Vagina (tissue), 2 donors: ENCODE measurements at regions not wholly inside any gene's neighbourhood (a gene's known extent, or its start where the extent isn't known, plus 50 kb on each side); places are given as distances from the start of the nearest gene placed in this dataset.

Experiments used
- DNase-seq, 2 donors: peaks; one replicate each; pipeline ENCODE4 v3.0.0-alpha.2; 2017; ENCODE audit errors: extremely low spot score in 2 of 2
- H3K27ac ChIP-seq: fragments of 200-600 bp; sonication (generic); one replicate; pipeline ENCODE4 v1.5.1; 2019
- H3K27me3 ChIP-seq: fragments of 200-600 bp; sonication (generic); one replicate; pipeline ENCODE4 v1.5.1; 2019
- H3K36me3 ChIP-seq, 2 donors: fragments of 200-600 bp; sonication (generic); one replicate each; pipeline ENCODE4 v1.5.1; 2017 to 2019
- H3K4me1 ChIP-seq: fragments of 200-600 bp; sonication (generic); one replicate; pipeline ENCODE4 v1.5.1; 2019
- H3K4me3 ChIP-seq, 2 donors: fragments of 200-600 bp; sonication (generic); 1 replicate in 1 of 2; 2 replicates in 1 of 2; pipeline ENCODE4 v1.5.1; 2016 to 2019
- H3K9me3 ChIP-seq: fragments of 200-600 bp; sonication (generic); one replicate; pipeline ENCODE4 v1.5.1; 2019
- POLR2A ChIP-seq, 2 donors: fragments of 450-650 bp; IDR thresholded peaks; one replicate each; pipeline ENCODE4 v1.6.1; 2017; ENCODE audit warnings: antibody characterized with exemption in 2 of 2, mild to moderate bottlenecking in 2 of 2, moderate library complexity in 2 of 2
- POLR2AphosphoS5 ChIP-seq, 2 donors: sonication (generic); formaldehyde crosslinking; IDR thresholded peaks; one replicate each; pipeline ENCODE4 v1.9.0; 2017; ENCODE audit warnings: antibody characterized with exemption in 2 of 2, mild to moderate bottlenecking in 2 of 2, low read depth in 1 of 2; ENCODE audit not compliant: insufficient read depth in 1 of 2
- intact Hi-C: fragments of 100-400 bp; cut with DNase I; formaldehyde crosslinking; loops from one replicate; pipeline ENCODE4 v1.15.1; 2023
- TF ChIP-seq, protein P1 (sequence below), 3 experiments: fragments of 450-650 bp in 2 of 3; fragments of 200-600 bp in 1 of 3; sonication (generic) in 1 of 3; IDR thresholded peaks; one replicate each; pipeline ENCODE4 v1.5.1; 2017 to 2019; ENCODE audit warnings: antibody characterized with exemption in 3 of 3, mild to moderate bottlenecking in 2 of 3, moderate library complexity in 2 of 3

- peak overlapping the region; percentile 62 to 70 for H3K4me3 ChIP-seq
- H3K9me3 ChIP-seq, result no peaks in the 10 kb centered on the region
- no peaks in the 10 kb centered on the region for H3K36me3 ChIP-seq
- peaks cover 50% of the 10 kb centered on the region for H3K4me1 ChIP-seq
- no peak for DNase-seq
- intact Hi-C loops, result loop anchor here (2.0 to 5.0 kb wide), 3 partner anchors 75 to 109 kb away; partner anchors contain the start of gene CHD2
- peak overlapping the region; percentile 99 for H3K27ac ChIP-seq
- TF ChIP-seq, protein P1, sequence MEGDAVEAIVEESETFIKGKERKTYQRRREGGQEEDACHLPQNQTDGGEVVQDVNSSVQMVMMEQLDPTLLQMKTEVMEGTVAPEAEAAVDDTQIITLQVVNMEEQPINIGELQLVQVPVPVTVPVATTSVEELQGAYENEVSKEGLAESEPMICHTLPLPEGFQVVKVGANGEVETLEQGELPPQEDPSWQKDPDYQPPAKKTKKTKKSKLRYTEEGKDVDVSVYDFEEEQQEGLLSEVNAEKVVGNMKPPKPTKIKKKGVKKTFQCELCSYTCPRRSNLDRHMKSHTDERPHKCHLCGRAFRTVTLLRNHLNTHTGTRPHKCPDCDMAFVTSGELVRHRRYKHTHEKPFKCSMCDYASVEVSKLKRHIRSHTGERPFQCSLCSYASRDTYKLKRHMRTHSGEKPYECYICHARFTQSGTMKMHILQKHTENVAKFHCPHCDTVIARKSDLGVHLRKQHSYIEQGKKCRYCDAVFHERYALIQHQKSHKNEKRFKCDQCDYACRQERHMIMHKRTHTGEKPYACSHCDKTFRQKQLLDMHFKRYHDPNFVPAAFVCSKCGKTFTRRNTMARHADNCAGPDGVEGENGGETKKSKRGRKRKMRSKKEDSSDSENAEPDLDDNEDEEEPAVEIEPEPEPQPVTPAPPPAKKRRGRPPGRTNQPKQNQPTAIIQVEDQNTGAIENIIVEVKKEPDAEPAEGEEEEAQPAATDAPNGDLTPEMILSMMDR (IDR thresholded peaks at IDR 0.05), result no peak
- TF ChIP-seq POLR2A (IDR thresholded peaks at IDR 0.05) (peak in 1 of 2 donors; percentile 2), POLR2AphosphoS5 (IDR thresholded peaks at IDR 0.05; ENCODE audit: insufficient read depth in 1 of 2, low read depth in 1 of 2) (no peak)
- H3K27me3 ChIP-seq, result no peaks in the 10 kb centered on the region
Measured at GRCh38 chr15:92807971-92808571, 92.1 kb upstream of the CHD2 start.

DNA sequence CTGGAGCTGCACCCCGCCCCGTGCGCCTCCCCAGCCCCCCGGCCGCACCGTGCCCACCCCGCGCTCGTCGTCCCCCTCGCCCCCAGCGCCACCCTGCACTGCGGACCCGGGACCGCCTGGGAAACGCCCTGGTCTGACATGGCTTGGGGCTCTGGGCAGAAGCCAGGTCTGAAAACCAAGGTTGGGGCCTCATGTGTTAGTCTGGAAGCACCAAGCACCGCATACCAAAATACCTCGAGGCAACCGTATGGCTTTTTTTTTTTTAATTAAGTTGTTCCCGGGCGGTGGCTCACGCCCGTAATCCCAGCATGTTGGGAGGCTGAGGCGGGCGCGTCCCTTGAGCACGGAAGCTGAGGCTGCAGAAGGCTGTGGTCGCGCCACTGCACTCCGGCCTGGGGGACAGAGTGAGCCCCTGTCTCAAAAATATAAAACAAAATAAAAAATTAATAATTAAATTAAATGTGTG, 91.5 kb upstream of the CHD2 start:
- Histone ChIP-seq H3K4me1 (peaks cover 44% of the 10 kb centered on the region), H3K9me3 (no peaks in the 10 kb centered on the region), H3K27ac (peak overlapping the region; percentile 99), H3K27me3 (no peaks in the 10 kb centered on the region), H3K4me3 (peak overlapping the region; percentile 62 to 70), H3K36me3 (no peaks in the 10 kb centered on the region)
- TF ChIP-seq POLR2A (IDR thresholded peaks at IDR 0.05), result no peak
- no peak for TF ChIP-seq POLR2AphosphoS5 (IDR thresholded peaks at IDR 0.05; ENCODE audit: insufficient read depth in 1 of 2, low read depth in 1 of 2)
- TF ChIP-seq, protein P1 (IDR thresholded peaks at IDR 0.05), result no peak
- intact Hi-C loops, result loop anchor here (2.0 to 5.0 kb wide), 3 partner anchors 74 to 109 kb away; partner anchors contain the start of gene CHD2
- no peak for DNase-seq

DNA sequence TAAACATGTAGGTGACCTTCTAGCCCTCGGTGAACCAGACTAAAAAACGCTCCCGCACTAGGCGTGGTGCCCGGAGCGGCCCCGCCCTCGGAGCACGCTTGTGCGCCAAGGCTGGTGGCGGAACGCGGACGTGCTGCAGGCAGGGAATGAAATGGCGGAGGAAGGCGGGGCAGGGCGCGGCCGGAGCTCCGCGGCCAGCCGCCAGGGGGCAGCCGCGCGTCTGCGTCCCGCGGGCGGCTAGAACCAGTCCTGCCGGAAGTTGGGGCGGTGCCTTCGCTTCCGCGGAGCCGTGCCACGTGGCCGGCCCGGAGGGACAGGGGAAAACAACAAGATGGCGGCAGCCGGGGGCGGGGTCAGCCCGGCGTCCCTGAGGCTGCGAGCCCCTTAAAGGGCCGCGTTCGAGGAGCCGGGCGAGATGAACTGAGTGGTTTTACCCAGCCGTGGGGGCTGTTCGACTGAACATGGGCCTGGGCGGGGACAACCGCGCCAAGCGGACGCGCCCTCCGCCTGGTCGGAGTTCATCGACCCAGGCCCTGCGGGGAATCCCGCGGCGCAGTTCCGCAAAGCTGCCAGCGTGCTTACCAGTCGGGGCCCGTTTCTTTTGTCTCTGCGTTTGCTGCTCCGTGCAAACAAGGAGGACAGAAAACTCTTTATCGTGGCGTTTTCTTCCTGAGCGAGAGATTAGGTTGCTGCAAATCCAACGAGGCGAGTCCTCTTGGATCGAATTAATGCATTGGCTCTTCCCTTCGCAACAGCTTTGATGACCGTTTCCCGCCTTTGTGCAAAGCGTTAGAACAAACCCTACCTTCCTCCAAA, 90.9 kb upstream of the CHD2 start:
- intact Hi-C loops, result loop anchor here (2.0 to 5.0 kb wide), 3 partner anchors 74 to 108 kb away; partner anchors contain the start of gene CHD2
- H3K4me3 ChIP-seq, result peak overlapping the region; percentile 62 to 70
- TF ChIP-seq, protein P1 (IDR thresholded peaks at IDR 0.05), result peak; percentile 78 to 98 (median 97)
- TF ChIP-seq POLR2AphosphoS5 (IDR thresholded peaks at IDR 0.05; ENCODE audit: insufficient read depth in 1 of 2, low read depth in 1 of 2) (peak; percentile 80 to 96), POLR2A (IDR thresholded peaks at IDR 0.05) (peak in 1 of 2 donors; percentile 34)
- H3K9me3 ChIP-seq, result no peaks in the 10 kb centered on the region
- peak in 1 of 2 donors; percentile 98 for DNase-seq
- H3K27ac ChIP-seq, result peak overlapping the region; percentile 99
- no peaks in the 10 kb centered on the region for H3K27me3 ChIP-seq
- H3K4me1 ChIP-seq, result peaks cover 41% of the 10 kb centered on the region
- H3K36me3 ChIP-seq, result no peaks in the 10 kb centered on the region

DNA sequence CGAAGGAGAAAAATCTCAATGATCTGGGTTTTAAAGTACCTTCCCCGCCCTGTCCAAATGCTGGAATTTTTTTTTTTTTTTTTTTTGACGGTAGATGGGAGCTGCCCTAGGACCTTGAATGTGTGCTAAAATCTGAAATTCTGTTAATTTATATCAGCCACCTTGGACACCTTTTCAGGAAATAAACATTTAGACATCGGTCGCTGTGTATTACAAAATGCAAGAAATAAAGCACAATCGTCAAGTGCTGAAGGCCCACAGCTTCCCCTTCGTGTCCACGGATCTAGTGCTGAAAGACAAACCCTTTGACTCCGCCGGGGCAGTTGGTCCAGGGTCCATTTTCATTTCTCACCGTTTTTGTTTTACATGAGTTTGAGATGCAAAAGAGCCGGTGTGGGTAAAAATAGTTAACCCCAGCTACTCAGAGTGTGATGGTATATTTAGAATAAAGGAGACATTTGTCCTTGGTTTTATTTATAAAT, 90.2 kb upstream of the CHD2 start:
- Histone ChIP-seq H3K4me1 (peaks cover 35% of the 10 kb centered on the region), H3K36me3 (no peaks in the 10 kb centered on the region), H3K9me3 (no peaks in the 10 kb centered on the region), H3K27ac (peak overlapping the region; percentile 99), H3K4me3 (peak overlapping the region; percentile 62 to 70), H3K27me3 (no peaks in the 10 kb centered on the region)
- DNase-seq, result no peak
- TF ChIP-seq POLR2AphosphoS5 (IDR thresholded peaks at IDR 0.05; ENCODE audit: insufficient read depth in 1 of 2, low read depth in 1 of 2) (no peak), POLR2A (IDR thresholded peaks at IDR 0.05) (no peak)
- TF ChIP-seq, protein P1 (IDR thresholded peaks at IDR 0.05), result no peak
- intact Hi-C loops, result loop anchor here (2.0 to 5.0 kb wide), 3 partner anchors 73 to 107 kb away; partner anchors contain the start of gene CHD2
